HG02943 (cell line): ENCODE measurements at regions not wholly inside any gene's neighbourhood (a gene's known extent, or its start where the extent isn't known, plus 50 kb on each side); places are given as distances from the start of the nearest gene placed in this dataset.
"Not testable (repeated sequence)": the region's sequence is repeated elsewhere in the genome, so short reads cannot be mapped to it uniquely, and the experiment has no call there.

ENCODE experiments used
- ATAC-seq: cut with Tn5 transposase; IDR thresholded peaks from one replicate; pipeline ENCODE4 v1.9.1; 2021; ENCODE audit warnings: mild to moderate bottlenecking, low read depth, moderate library complexity; ENCODE audit not compliant: unreplicated experiment

DNA sequence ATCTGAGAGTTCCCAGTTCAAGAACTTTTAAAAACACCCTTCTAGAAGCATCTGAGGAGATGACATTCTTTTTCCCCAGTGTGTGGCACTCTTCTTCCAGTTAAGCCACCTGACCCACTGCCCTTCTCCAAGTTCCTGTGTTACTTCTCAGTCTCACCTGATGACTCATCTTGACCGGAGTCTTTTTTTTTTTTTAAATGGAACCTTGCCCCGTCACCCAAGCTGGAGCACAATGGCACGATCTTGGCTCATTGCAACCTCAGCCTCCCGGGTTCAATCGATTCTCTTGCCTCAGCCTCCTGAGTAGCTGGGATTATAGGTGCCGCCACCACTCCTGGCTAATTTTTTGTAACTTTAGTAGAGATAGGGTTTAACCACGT, 224.1 kb upstream of the DAB2 start:
- ATAC-seq, result no peak

DNA sequence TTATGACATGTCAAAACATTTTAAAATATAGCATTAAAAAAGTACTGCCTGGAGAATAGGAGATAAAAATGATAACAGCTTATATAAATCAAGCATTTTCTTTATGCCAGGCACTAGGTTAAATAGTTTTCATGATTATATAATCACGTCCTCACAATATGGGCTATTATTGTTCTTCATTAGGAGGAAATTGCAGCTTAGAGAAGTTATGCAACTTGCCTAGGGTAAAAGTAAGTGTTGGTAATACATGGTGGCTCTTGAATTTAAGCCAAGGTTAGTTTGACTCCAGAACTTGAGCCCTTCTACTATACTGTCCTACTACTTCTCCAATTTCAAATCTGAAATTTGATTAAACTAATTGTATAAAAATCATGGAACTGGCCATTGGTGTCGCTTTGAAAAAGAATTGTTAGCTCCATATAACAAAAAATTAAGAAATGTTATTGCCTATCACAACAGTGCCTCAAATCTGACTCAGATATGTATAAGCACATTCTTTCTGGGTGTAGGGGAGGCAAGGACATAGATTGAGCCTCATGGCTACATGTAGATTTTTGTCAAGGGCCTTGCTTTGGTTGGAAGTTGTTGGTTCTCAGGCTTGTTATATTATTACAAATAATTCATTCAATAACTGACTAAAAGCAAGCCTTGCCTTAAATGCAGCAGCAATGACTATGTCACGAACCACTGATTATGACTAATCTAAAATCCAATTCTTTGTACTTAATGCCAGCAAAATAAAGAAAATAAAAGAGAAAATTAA, 223.5 kb upstream of the DAB2 start:
- ATAC-seq, result no peak

DNA sequence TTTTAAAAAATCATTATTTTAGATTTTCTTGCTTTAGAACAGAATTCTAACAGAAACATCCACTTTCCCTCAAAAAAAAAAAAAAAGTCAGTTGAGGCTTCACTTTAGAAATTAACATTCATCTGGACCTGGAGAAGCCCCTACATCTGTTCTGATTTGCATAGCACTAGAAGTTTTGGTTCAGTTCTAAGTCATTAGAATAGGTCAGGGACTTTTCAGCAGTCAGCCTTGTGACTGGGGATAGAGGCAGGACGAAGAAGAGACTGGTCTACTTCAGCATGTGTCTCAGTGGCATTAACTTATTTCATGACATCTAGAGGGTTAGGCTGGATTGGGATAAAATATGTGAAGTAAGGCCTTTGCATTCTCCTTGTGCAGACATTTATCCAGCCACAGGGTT, 215.8 kb upstream of the DAB2 start:
- ATAC-seq, result peak; percentile 89

DNA sequence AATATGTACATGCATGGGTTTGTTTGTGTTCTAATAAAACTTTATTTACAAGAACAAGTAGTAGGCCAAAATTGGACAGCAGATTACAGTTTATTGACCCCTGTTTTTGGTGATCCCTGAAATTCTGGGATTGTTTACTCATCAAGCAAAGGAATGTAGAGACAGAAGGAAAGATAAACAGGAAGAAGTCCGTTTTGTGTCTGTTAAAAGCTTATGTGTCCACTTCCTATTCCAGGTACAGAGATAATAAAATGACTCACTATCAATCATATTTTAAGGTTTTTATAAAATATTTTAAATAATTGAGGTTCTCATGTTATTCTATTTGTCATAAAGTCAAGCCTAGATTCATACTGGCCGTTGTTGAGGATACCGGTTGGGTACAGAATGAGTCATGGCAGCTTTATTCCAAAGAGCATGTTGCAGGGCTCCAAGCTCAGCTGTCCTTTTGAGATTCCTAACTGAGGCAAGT, 214.9 kb upstream of the DAB2 start:
- ATAC-seq, result no peak

DNA sequence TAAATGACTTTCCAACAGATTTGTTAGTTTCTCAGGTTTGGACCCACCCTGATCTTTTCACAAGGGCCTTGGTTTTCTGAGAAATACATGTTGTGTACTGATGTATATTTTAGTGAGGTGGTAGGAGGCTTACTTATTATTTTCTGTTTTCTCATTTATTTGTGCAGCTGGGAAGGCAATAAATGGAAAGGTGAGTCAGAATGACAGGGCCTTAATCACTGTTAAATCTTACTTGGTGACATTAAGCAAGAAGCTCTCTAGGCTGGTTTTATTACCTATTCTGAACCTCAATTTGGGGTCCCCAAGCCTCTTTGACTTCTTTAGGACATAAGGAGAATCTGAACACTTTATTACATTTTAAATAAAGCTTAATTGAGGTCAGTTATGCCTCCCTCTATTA, 214.0 kb upstream of the DAB2 start:
- no peak for ATAC-seq

DNA sequence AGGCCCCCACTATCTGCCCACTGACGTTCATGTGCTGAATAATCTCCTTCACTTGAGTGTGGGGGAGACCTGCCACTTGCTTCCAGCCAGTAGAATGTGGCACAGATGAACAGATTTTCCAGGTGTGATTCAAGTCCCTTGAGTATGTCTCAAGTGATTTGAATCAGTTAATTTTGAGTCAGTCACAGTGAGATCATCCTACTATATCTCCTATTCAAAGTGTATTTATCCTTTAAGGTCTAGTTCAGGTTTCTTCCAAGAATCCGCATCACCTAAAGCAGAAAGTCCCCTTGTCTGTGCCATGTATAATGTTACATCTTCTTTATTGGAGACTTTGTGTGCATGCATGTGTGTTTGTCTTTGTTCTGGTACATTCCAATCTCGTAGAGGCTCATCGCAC, 208.3 kb upstream of the DAB2 start:
- ATAC-seq, result no peak

DNA sequence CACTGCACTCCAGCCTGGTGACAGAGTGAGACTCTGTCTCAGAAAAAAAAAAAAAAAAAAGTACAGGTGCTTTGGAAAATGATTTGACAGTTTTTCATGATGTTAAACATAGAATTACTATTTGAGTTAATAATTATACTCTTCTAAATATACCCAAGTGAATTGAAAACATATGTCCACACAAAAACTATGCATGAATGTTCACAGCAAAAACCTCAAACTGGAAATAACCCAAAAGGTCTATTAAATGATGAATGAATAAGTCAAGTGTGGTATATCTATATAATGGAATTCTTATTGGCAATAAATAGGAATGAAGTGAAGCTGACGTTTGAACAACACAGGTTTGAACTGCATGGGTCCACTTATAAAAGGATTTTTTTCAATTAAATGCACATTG, 207.2 kb upstream of the DAB2 start:
- ATAC-seq, result no peak

DNA sequence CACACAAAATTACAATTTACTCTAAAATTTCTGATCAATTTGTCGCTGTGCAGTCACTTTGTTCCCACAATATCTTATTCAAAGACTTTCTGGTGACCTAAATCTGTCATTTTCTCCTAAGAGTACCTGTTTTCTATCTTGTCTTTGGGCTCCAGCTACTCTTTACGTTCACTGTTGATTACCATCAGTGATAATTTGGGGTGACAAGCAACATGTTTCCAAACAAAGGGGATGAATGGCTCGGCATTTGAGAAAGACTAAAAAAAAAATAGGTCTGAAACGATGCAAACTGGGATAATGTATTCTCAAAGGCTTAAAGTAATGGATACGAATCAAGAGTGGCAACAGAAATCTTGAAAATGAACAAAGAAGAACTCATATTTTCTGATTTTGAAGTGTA, 205.2 kb upstream of the DAB2 start:
- ATAC-seq, result no peak

DNA sequence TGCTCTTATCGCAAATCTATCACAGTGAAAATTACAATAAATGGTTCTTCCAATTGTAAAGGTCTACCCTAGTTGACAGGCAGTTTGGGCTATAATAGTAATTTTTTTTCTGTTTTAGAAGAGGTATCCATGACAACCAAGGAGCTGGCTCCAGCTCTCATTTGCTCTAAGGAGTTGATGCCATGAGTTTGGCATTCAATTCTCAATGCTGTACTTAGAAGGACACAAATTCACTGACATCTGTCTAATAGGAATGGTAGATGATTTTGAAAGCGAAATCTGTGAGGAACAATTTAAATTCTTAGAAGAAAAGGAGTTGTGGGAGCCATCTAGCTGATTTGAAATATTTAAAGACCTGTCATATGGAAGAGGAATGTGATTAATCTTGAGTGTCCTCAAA, 203.6 kb upstream of the DAB2 start:
- ATAC-seq, result no peak

DNA sequence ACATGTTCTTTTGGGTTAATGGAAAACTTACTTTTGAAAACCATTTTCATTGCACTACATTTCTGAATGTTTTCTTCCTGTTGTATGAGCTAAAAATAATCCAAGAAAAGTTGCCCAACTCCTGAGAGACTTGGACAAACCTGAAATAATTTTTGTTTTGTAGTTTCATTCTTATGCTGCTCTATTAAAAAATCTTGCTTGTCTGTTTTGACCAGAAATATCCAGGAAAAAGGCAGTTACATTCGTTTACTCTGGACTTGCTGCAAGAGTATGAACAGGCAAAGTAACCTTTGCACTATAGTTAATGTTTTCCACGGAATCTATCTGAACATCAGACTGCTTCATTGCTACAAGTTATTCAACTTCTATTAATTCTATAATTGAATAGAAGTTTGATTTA, 200.1 kb upstream of the DAB2 start:
- no peak for ATAC-seq

DNA sequence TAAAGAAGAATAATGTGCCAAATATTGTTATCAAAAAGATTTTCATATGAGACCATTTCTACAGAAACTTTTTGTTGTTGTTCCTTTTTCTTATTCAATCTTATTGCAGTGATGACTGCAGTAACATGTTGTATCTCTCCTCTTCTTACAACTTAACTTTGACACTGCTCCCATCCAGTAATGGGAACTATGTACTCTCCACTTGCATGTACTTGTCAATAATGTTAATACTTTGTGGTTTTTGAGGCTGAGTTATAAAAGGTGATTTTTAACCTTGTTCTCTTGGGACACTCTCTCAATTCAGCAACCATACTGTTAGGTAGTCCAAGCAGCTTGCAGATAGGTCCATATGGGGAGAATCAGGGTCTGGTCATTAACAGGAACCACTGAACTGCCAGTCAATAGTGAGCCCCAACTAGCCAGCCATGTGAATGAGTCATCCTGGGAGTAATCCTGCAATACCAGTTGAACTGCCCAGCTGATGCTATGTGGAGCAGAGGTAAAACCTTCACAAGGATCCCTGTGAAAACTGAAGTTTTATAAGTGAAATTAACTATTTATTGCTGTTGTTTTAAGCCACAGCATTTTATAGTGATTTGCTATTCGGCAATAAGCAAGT, 199.6 kb upstream of the DAB2 start:
- ATAC-seq, result peak; percentile 76

DNA sequence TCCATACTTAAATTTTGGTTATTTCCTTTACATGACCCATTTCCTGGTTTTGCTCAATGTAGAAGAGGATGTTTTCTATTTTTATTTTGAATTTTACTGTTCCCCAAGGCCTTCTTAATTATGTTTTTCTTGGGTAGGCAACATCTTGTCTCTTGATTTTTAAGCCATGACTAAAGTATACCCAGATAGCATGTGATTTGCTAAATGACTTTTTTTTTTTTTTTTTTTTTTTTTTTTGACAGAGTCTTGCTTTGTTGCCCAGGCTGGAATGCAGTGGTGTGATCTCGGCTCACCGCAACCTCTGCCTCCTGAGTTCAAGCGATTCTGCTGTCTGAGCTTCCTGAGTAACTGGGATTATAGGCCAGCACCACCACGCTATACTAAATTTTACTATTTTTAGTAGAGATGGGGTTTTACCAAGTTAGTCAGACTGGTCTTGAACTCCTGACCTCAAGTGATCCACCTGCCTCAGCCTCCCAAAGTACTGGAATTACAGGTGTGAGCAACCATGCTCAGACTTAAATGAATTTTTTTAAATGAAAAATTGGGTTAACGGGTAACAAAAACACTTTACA, 198.6 kb upstream of the DAB2 start:
- ATAC-seq, result no peak

DNA sequence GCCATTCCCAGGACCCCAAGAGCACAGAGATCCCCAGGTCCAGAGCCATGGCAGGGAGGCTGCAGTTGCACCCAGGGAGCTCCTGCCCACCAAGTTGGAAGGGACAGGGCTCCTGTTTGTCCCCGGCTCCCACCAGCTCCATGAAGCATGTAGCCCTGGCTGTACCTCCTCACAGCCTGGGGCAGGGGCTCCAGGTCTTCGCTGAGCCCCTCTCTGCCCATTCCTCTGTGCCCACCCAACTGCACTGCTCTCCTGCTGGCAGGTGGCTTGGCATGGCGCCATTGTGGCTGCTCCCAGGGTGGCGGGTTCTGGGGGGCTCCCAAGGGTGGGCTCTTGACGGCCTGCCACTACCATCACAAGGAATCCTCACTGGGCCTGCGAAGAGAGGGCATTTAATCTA, 197.5 kb upstream of the DAB2 start:
- no peak for ATAC-seq

DNA sequence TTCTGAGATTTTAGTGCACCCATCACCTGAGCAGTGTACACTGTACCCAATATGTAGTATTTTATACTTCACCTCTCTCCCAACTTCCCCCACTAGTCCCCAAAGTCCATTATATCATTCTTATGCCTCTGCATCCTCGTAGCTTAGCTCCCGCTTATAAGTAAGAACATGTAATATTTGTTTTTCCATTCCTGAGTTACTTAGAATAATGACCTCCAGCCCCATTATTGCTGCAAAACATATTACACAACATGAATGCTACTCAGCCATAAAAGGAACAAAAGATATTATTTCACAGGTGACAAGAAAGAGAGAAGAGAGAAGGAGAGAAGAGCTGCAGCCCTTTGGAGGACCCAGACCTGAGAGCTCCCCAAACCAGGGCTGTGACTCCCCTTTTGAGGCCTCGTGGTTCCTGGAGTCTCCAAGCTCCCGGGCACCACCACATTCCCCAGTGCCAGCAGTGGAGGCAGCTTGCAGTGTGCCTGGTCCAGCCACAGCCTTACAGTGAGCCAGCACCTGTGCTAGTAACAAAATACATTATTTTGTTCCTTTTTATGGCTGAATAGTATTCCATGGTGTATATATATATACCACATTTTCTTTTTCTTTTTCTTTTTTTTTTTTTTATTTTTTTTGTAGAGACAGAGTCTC, 194.5 kb upstream of the DAB2 start:
- no peak for ATAC-seq

DNA sequence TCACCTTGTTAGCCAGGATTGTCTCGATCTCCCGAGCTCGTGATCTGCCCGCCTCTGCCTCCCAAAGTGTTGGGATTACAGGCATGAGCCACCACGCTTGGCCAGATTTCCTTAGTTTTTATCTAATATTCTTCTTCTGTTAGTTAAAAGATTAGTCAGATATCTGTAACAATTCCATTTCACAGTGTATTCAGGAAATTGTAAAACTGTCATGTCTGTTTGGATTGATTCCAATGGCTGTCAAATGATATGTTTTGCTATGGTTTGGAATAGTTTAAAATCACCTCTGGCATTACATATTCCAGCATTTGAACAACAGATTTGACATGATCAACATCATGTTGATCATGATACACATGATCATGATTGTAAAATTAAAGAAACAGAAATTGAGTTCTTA, 193.6 kb upstream of the DAB2 start:
- no peak for ATAC-seq

DNA sequence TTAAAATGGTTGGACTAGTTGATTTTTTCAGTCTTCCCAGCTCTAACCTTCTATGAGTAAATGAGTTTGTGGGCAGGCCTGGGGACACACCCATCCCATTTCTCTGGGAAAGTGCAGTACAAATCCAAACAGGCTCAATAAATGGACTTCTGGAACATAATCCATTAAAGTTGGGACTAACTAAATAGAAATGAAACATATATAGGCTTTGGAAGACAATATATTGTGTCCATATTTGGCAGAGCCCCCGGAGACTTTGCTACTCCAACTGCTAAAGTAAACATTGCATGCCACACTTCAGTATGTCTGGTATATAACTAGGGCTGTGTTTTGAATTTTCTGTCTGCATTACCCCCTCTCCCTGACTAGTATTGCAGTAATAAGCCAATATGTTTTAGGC, 191.4 kb upstream of the DAB2 start:
- ATAC-seq, result no peak

DNA sequence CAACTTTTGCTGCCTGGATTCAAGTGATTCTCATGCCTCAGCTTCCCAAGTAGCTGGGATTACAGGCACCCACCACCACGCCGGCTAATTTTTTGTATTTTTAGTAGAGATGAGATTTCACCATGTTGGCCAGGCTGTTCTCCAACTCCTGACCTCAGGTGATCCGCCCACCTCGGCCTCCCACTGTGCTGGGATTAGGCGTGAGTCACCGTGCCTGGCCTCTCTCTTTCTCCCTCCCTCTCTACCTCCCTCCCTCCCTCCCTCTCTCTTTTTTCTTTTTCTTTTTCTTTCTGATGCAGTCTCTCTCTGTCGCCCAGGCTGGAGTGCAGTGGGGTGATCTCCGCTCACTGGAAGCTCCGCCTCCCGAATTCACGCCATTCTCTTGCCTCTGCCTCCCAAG, 186.3 kb upstream of the DAB2 start:
- ATAC-seq, result not testable (repeated sequence)

DNA sequence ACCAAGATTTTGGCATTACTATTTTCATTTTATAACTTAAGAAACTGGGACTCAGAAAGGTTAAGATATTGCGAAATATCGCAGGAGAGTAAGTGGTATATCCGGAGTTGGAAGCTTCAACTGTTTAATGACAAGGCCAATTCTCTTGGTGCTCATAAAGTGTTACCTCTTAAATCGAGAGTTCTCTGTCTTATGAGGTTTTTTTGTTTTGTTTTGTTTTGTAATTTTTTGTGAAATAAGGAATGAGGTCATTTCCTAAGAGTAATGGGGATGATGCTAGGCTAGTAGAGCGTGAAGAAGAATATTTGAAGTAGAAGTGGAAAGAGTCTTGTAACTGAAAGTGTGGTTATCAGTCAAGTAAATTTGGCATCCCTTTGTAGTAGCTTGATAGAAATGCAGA, 183.2 kb upstream of the DAB2 start:
- no peak for ATAC-seq

DNA sequence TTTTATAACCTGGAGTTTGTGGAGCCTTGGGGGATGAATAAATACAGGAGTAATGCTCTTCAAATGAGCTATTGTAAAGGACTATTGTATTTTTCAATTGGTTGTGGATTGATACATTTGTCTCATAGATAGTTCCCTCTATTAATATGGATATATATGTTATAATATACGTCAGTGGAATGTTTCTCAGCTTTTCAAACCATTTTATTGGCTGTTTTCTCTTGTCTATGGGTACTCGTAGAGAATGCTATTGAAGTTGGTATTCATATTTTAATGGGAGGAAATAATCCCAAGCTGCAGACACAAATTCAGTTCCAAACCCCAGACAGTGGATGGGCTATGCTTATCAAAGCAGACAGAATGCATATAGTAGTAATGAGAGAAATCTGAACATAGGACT, 181.8 kb upstream of the DAB2 start:
- no peak for ATAC-seq

DNA sequence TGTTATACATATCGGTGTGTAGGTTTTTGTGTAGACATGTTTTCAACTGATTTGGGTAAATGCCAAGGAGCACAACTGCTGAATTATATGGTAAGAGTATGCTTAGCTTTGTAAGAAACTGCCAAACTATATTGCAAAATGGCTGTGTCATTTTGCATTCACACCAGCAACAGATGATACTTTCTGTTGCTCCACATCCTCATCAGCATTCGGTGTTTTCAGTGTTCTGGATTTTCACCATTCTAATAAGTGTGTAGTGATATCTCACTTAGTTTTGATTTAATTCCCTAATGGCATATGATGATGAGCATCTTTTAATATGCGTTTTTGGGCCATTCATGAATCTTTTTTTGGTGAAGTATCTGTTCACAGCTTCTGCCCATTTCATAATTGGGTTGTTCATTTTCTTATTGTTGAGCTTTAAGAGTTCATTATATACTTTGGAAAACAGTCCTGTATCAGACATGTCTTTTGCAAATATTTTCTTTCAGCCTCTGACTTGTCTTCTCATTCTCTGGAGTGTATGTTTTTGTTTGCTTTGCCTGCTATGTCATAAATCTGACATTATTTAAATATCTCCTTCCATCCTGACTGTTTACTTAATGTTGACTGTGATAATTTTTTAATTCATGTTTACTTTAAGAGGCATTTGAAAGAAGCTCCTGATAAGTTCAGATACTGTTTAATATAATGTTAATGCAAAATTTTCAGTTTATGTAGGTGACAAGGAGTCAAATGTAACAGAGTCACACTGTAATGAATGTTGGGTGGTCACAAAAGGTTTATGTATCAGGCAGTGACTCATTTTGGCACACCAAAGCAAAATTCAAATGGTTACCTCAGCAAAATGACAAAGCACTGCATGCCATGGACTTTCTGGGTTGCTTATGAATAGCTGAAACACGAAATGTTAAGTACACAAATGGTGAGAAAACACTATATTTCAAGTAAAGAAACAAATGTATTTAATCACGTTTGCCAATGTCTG, 181.1 kb upstream of the DAB2 start:
- ATAC-seq, result no peak
